HepG2 (cell line): ENCODE measurements at regions not wholly inside any gene's neighbourhood (a gene's known extent, or its start where the extent isn't known, plus 50 kb on each side); places are given as distances from the start of the nearest gene placed in this dataset.

ENCODE experiments used
- ATAC-seq: fragments of 200-7000 bp; cut with Tn5 transposase; 3 replicates; pipeline ENCODE4 v1.9.1; 2020; ENCODE audit warnings: mild to moderate bottlenecking, moderate library complexity
- BruUV-seq: library from RNA; stranded (reverse); fragments of 400-500 nt; replicated peaks from 2 replicates; lab custom pipeline; 2021; lab: Mats Ljungman, UMichigan
- CTCF ChIA-PET: fragments of 300-600 bp; formaldehyde crosslinking; extraction: SDS; loops from one replicate; lab custom pipeline; 2021; ENCODE audit warnings: low total read pairs, inconsistent platforms, low intra/inter-chr PET ratio; lab: Yijun Ruan, JAX
- POLR2A ChIA-PET: fragments of 350-600 bp; sonication (Branson Sonifier 250); formaldehyde crosslinking; loops from one replicate; lab custom pipeline; 2020; ENCODE audit warnings: antibody characterized with exemption, inconsistent platforms; lab: Yijun Ruan, JAX
- DNase-seq: peaks from one replicate; pipeline ENCODE4 v3.0.0-alpha.2; 2015; ENCODE audit warnings: low spot score
- FAIRE-seq: peaks from 3 replicates; lab custom pipeline; 2011; peaks lifted over from hg19 to GRCh38; lab: Jason Lieb, UNC
- H2AFZ ChIP-seq: one replicate; pipeline ENCODE4 v1.6.1; 2011; ENCODE audit warnings: low read length, inconsistent platforms
- H3K27ac ChIP-seq: fragments of 300-600 bp; 3 replicates; pipeline ENCODE4 v1.8.0; 2011; ENCODE audit warnings: mixed run types, mild to moderate bottlenecking, mixed read lengths, low read length, inconsistent platforms; ENCODE audit not compliant: insufficient read depth; ENCODE audit errors: extremely low read length
- H3K27me3 ChIP-seq, 2 experiments: fragments of 200-600 bp in 1 of 2; 2 replicates in 1 of 2; 3 replicates in 1 of 2; pipeline versions ENCODE4 v1.6.0 to v1.8.0; 2011; ENCODE audit warnings: low read length in 2 of 2, mild to moderate bottlenecking in 2 of 2, moderate library complexity in 2 of 2, inconsistent platforms in 1 of 2; ENCODE audit not compliant: insufficient read depth in 2 of 2, control insufficient read depth in 1 of 2
- H3K36me3 ChIP-seq, 2 experiments: fragments of 200-600 bp in 1 of 2; replicated peaks in 1 of 2; 2 replicates in 1 of 2; 3 replicates in 1 of 2; pipeline versions ENCODE4 v1.5.1 to v1.8.0; 2011; ENCODE audit warnings: low read length in 2 of 2, inconsistent platforms in 1 of 2; ENCODE audit not compliant: insufficient read depth in 2 of 2, control insufficient read depth in 1 of 2
- H3K4me1 ChIP-seq: 2 replicates; pipeline ENCODE4 v1.5.1; 2012; ENCODE audit warnings: low read length, inconsistent platforms; ENCODE audit not compliant: insufficient read depth
- H3K4me2 ChIP-seq: 2 replicates; pipeline ENCODE4 v1.6.0; 2011; ENCODE audit warnings: low read depth, low read length, inconsistent platforms
- H3K4me3 ChIP-seq, 3 experiments: fragments of 200-600 bp in 1 of 3; sonication (generic), shearing (Covaris generic) in 1 of 3; replicated peaks in 1 of 3; 2 replicates each; pipeline ENCODE4 v1.5.1; 2011 to 2016; ENCODE audit warnings: low read length in 3 of 3, inconsistent platforms in 2 of 3, low read depth in 2 of 3, mild to moderate bottlenecking in 2 of 3, control low read depth in 1 of 3, mixed read lengths in 1 of 3; ENCODE audit not compliant: insufficient read depth in 1 of 3
- H3K79me2 ChIP-seq: one replicate; pipeline ENCODE4 v1.6.1; 2011; ENCODE audit warnings: low read length, inconsistent platforms; ENCODE audit not compliant: insufficient read depth
- H3K9ac ChIP-seq: 2 replicates; pipeline ENCODE4 v1.6.0; 2011; ENCODE audit warnings: mild to moderate bottlenecking, low read depth, low read length, inconsistent platforms; ENCODE audit not compliant: insufficient read depth
- H3K9me3 ChIP-seq: 2 replicates; pipeline ENCODE4 v1.5.1; 2012; ENCODE audit warnings: mild to moderate bottlenecking, low read length
- H4K20me1 ChIP-seq: 2 replicates; pipeline ENCODE4 v1.6.0; 2011; ENCODE audit warnings: inconsistent platforms, mild to moderate bottlenecking, low read length, moderate library complexity; ENCODE audit not compliant: insufficient read depth
- CCAR2 ChIP-seq: fragments of 200-400 bp; formaldehyde crosslinking; optimal IDR thresholded peaks from 2 replicates; pipeline ENCODE3; 2018; ENCODE audit warnings: low read depth, mild to moderate bottlenecking, low read length, moderate library complexity
- E2F5 ChIP-seq: sonication (generic); formaldehyde crosslinking; conservative IDR thresholded peaks from 2 replicates; pipeline ENCODE4 v1.4.0; 2020; ENCODE audit warnings: missing genetic modification reagents
- LBX2 ChIP-seq: sonication (generic); formaldehyde crosslinking; IDR thresholded peaks from 2 replicates; pipeline ENCODE4 v1.5.0; 2020; ENCODE audit warnings: missing genetic modification reagents, mild to moderate bottlenecking, borderline replicate concordance
- MYC ChIP-seq: sonication (generic); formaldehyde crosslinking; IDR thresholded peaks from 2 replicates; pipeline ENCODE4 v1.9.0; 2021; ENCODE audit warnings: missing genetic modification reagents, borderline replicate concordance
- NFATC3 ChIP-seq: sonication (generic); formaldehyde crosslinking; IDR thresholded peaks from 2 replicates; pipeline ENCODE4 v1.5.1; 2020; ENCODE audit warnings: mild to moderate bottlenecking, missing genetic modification reagents
- NFIB ChIP-seq: sonication (generic); formaldehyde crosslinking; IDR thresholded peaks from 2 replicates; pipeline ENCODE4 v1.9.0; 2021; ENCODE audit warnings: missing genetic modification reagents, mild to moderate bottlenecking, borderline replicate concordance
- NFYB ChIP-seq: sonication (generic); formaldehyde crosslinking; IDR thresholded peaks from 2 replicates; pipeline ENCODE4 v1.4.0; 2020; ENCODE audit warnings: missing genetic modification reagents
- NPAS2 ChIP-seq: sonication (generic); formaldehyde crosslinking; IDR thresholded peaks from 2 replicates; pipeline ENCODE4 v1.8.0; 2022; ENCODE audit warnings: mild to moderate bottlenecking, missing genetic modification reagents, borderline replicate concordance
- RELA ChIP-seq: sonication (generic); formaldehyde crosslinking; IDR thresholded peaks from 2 replicates; pipeline ENCODE4 v1.4.0; 2020; ENCODE audit warnings: missing genetic modification reagents
- RFX3 ChIP-seq: IDR thresholded peaks from 2 replicates; pipeline ENCODE4 v1.6.1; 2016; ENCODE audit warnings: missing biosample characterization, missing genetic modification reagents
- SRF ChIP-seq: IDR thresholded peaks from 2 replicates; pipeline ENCODE4 v1.6.1; 2011; ENCODE audit warnings: mild to moderate bottlenecking, low read depth, low read length, moderate library complexity
- TAF15 ChIP-seq: fragments of 200-400 bp; formaldehyde crosslinking; IDR thresholded peaks from one replicate; pipeline ENCODE4 v1.6.1; 2018; ENCODE audit warnings: mild to moderate bottlenecking, low read depth, low read length; ENCODE audit not compliant: poor library complexity, severe bottlenecking
- ZBTB2 ChIP-seq: sonication (generic); formaldehyde crosslinking; IDR thresholded peaks from 2 replicates; pipeline ENCODE4 v1.8.0; 2022; ENCODE audit warnings: low read depth, missing genetic modification reagents
- ZNF20 ChIP-seq: sonication (generic); formaldehyde crosslinking; IDR thresholded peaks from 2 replicates; pipeline ENCODE4 v1.4.0; 2020; ENCODE audit warnings: mild to moderate bottlenecking, moderate library complexity, missing genetic modification reagents
- ZNF333 ChIP-seq: sonication (generic); formaldehyde crosslinking; IDR thresholded peaks from 2 replicates; pipeline ENCODE4 v1.4.0; 2020; ENCODE audit warnings: mild to moderate bottlenecking, missing genetic modification reagents, borderline replicate concordance
- ZNF496 ChIP-seq: sonication (generic); formaldehyde crosslinking; IDR thresholded peaks from 2 replicates; pipeline ENCODE4 v1.8.1; 2023; ENCODE audit warnings: mild to moderate bottlenecking, moderate library complexity, missing genetic modification reagents; ENCODE audit not compliant: insufficient replicate concordance
- ZNF614 ChIP-seq: IDR thresholded peaks from 2 replicates; pipeline ENCODE4 v1.6.1; 2018; ENCODE audit warnings: missing biosample characterization, missing genetic modification reagents, inconsistent platforms, borderline replicate concordance
- ZNF737 ChIP-seq: sonication (generic); formaldehyde crosslinking; IDR thresholded peaks from 2 replicates; pipeline ENCODE4 v1.5.0; 2020; ENCODE audit warnings: missing genetic modification reagents, mild to moderate bottlenecking, borderline replicate concordance
- ZNF839 ChIP-seq: sonication (generic); formaldehyde crosslinking; IDR thresholded peaks from 2 replicates; pipeline ENCODE4 v1.4.0; 2020; ENCODE audit warnings: missing genetic modification reagents, mild to moderate bottlenecking, borderline replicate concordance
- ZSCAN31 ChIP-seq: sonication (generic); formaldehyde crosslinking; IDR thresholded peaks from 2 replicates; pipeline ENCODE4 v1.5.0; 2020; ENCODE audit warnings: low read depth, mild to moderate bottlenecking, missing genetic modification reagents
- WGBS: methylation state at CpG from one replicate; pipeline ENCODE4 v1.1.6; 2017; ENCODE audit warnings: low lambda C conversion rate; 5-methylcytosine and 5-hydroxymethylcytosine counted together
- in situ Hi-C: cut with HindIII; loops from 2 replicates; pipeline ENCODE4 v1.10.0; 2017; ENCODE audit warnings: low pct_unique_long_range_greater_than_20kb; ENCODE audit not compliant: extremely low pct_ligation_motif_present
- intact Hi-C: fragments of 100-400 bp; cut with micrococcal nuclease; formaldehyde crosslinking; loops from one replicate; pipeline ENCODE4 v1.10.0; 2022; ENCODE audit not compliant: unreplicated experiment

GRCh38 chr15:100787567-100788417 is 91.8 kb upstream of the ALDH1A3 start:
- BruUV-seq, result no TSS peak
- Histone ChIP-seq H3K27me3 (no peaks in the 10 kb centered on the region; a peak in 2 of 5 replicates), H3K27ac (no peak overlapping the region), H2AFZ (no peak overlapping the region), H3K36me3 (no peaks in the 10 kb centered on the region), H3K4me2 (no peak overlapping the region), H3K4me3 (no peak overlapping the region), H3K9ac (no peak overlapping the region), H3K79me2 (no peaks in the 10 kb centered on the region), H3K4me1 (no peaks in the 10 kb centered on the region), H4K20me1 (no peaks in the 10 kb centered on the region), H3K9me3 (no peaks in the 10 kb centered on the region)
- intact Hi-C loops (no loop called here), in situ Hi-C loops (no loop called here)
- no peak for FAIRE-seq
- DNase-seq, result no peak
- no peak for ATAC-seq
- 44% methylated on average over 12 of the region's 17 CpGs for WGBS
- no peak for TF ChIP-seq LBX2
- no peak for TF ChIP-seq RFX3 (CRISPR knock-in tag)
- no peak for TF ChIP-seq ZNF333 (CRISPR knock-in tag)
- TF ChIP-seq ZSCAN31, result no peak
- TF ChIP-seq TAF15, result no peak
- TF ChIP-seq MYC (CRISPR knock-in tag), result no peak
- TF ChIP-seq ZNF839, result no peak
- TF ChIP-seq NFYB (CRISPR knock-in tag), result no peak
- TF ChIP-seq NFIB (CRISPR knock-in tag), result no peak
- TF ChIP-seq SRF, result no peak
- no peak for TF ChIP-seq CCAR2
- TF ChIP-seq ZNF496 (CRISPR knock-in tag), result no peak
- TF ChIP-seq E2F5 (CRISPR knock-in tag), result no peak
- TF ChIP-seq ZNF614 (CRISPR knock-in tag), result no peak
- no peak for TF ChIP-seq ZNF20 (CRISPR knock-in tag)
- no peak for TF ChIP-seq ZBTB2 (CRISPR knock-in tag)
- no peak for TF ChIP-seq ZNF737 (CRISPR knock-in tag)
- TF ChIP-seq NFATC3 (CRISPR knock-in tag), result no peak
- no peak for TF ChIP-seq RELA (CRISPR knock-in tag)
- TF ChIP-seq NPAS2, result no peak
- ChIA-PET POLR2A (no interaction called here), CTCF (no interaction called here)
